SK-N-MC (cell line): ENCODE measurements at regions not wholly inside any gene's neighbourhood (a gene's known extent, or its start where the extent isn't known, plus 50 kb on each side); places are given as distances from the start of the nearest gene placed in this dataset.

Experiments used
- EZH2 ChIP-seq: fragments of 200-600 bp; sonication (generic); IDR thresholded peaks from one replicate; pipeline ENCODE4 v1.6.1; 2017; ENCODE audit warnings: antibody characterized with exemption
- FOXP2 ChIP-seq: optimal IDR thresholded peaks from 2 replicates; pipeline ENCODE3; 2011; ENCODE audit warnings: mild to moderate bottlenecking, moderate library complexity; ENCODE audit not compliant: insufficient read depth; ENCODE audit errors: extremely low read length, control extremely low read depth
- POLR2AphosphoS5 ChIP-seq: IDR thresholded peaks from 2 replicates; pipeline ENCODE4 v1.6.1; 2012; ENCODE audit warnings: mild to moderate bottlenecking, low read depth, low read length, borderline replicate concordance

GRCh38 chr5:54793468-54794134 lies 191.8 kb downstream of the ESM1 start:
- TF ChIP-seq EZH2, result no peak
- TF ChIP-seq FOXP2, result no peak
- TF ChIP-seq POLR2AphosphoS5, result no peak
